NCI-H146 (cell line): ENCODE measurements at regions not wholly inside any gene's neighbourhood (a gene's known extent, or its start where the extent isn't known, plus 50 kb on each side); places are given as distances from the start of the nearest gene placed in this dataset.

Experiments used
- DNase-seq: peaks from one replicate; lab custom pipeline; 2025; lab: John Stamatoyannopoulos, UW

DNA sequence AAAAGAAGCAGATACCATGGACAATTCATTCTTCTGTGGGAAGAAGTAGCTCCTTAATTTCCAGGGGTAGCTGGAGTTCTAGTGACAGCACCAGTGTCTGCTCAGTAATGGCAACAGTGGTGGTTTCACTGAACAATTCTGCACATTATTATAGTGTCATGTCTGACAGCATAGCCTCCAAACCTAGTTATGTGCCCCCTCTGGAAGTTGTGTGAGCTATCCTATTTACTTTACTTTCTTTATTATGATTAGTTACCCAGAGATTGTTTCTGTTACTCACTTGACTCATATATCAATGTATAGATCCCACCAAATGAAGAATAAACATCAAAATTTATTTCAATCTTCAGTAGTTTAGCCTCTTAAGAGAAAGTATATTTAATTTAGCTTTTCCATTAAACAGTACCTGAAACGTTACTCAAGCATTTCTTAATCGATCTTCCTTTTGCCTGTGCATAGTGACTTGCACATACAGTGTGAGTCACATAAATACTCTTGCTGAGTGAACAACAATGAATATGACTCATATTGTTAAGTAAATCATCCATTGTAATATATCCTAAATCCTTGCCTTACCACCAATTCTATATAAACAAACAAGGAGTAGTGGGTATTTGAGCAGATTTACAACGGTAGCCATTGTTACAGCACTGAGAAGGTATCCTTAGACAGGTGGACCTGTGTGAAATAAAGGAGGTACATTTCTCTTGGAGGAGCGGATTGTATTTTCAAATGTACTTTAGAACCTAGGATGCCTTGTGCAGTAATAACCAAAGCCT, 534.7 kb downstream of the ANKRD50 start:
- DNase-seq = no peak

DNA sequence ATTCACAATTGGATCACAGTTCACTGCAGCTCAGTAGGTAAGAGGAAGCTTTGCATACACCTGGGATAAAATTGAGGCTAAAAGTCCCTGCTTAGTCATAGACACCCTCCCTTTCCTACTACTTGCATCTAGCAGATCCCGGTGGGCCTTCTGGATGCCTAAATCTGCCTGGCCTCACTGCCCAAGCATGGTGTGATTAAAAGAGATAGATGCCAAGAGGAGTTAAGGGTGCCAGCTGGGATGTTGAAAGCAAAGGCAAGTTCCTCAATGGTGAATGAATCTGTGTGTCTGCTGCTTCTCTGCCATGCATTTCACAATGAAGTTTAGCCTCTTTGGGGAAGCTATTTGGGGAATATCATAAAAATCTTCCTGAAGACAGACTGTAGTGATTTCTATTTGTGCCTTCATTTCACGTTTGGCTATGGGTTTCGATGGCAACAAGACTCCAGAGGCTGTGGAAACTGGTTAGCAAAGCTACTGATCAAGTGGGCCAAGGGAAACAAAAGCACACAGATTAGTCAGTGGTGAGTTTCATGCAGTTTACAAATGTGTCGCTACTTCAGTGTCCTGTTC, 534.0 kb downstream of the ANKRD50 start:
- no peak for DNase-seq

DNA sequence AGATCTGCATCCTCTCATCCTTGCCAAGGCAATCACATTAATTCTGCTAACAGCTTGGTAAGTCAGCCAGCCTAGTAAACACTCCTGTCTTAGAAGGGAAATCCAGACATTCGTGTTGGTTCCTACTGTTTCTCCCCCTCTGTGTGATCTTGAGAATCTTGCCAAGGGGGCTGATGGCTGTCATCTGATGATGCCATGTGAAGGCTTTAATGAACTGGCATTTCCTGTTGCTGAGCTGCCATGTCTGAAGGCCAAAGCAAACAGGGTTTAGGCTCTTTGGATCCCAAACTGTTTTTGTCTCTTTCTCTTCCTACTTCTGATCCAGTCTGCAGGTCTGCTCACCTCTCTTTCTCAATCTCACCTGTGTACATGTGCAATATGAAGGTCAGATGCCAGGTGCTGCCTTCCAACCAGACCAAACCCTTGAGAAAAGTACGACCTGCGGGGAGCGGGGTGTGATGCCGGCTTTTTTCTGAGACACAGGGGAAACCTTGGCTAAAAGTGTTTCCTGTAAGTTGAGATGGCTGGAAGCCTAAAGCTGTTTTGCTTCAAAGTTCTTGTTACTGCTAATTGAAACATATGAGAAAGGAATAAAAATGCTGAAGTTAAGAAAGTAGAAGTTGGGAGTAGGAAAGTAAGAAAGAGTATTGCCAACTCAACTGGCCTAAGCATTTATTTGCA, 532.9 kb downstream of the ANKRD50 start:
- no peak for DNase-seq

DNA sequence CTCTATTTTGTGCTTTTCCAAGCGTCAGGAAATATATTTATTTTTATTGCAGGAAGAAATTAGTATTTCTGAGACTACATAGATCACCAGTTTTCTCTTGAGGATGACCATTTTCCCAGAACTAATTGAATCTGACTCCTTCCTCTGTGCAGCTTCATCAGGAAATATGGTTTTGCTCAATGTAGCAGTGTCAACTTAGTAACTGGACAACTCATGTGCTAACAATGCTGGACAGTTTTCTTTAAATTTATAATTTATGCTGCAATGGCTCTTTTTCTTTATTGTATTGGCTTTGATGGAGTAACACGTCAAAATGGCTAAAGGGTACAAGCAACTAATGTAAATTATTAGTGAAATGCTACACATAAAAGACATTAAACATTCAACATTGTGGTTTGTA, 531.5 kb downstream of the ANKRD50 start:
- no peak for DNase-seq

DNA sequence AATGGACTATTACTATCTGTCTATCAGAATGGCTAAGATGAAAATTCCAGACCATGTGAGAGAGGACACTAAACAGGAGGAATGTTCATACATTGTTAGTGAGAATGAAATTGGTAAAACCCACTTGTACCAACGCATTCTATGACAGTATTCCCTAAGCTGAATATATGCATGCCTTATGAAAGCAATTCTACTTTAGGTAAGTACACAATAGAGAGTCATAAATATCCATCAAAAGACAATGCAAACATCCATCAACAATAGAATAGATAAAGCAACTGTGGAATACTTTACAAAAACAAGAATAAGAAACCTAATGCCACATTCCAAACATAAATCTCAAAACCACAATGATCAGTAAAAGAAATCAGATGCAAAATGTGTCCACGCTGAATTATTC, 529.3 kb downstream of the ANKRD50 start:
- no peak for DNase-seq

DNA sequence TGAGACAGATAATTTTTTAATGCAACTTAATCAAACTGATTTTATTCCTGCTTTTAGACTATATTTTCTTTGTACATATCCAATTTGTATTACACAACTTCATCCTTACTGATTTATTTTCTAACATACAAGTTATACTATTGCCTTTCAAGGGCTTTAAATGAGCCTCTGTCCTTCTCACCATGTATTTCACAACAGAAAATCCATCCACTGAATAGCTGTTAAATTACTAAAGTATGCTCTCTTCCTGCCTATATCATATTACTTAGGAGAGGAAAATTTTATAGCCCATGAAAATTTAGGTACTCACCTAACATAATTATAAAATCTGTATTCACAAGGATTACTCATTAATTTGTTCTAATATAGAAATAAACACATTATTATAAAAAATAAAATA, 528.6 kb downstream of the ANKRD50 start:
- DNase-seq = no peak

DNA sequence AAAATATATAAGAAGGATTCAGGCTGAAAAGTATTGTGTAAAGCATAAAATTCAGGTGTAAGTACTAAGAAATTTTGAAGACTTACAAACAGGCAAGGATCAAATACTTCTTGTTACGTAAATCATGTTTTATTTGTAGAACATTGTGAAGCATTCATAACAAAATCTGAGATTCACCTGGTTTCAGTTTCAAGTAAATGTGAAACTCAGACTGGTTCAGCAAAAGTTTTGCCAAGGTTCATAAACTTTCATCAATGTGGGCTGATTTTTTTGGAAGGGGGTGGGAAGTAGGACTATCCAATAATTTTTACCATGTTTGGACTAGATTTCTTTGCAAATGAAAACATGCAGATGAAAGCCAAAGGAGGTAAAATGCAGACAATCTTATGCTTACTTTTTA, 527.7 kb downstream of the ANKRD50 start:
- no peak for DNase-seq

DNA sequence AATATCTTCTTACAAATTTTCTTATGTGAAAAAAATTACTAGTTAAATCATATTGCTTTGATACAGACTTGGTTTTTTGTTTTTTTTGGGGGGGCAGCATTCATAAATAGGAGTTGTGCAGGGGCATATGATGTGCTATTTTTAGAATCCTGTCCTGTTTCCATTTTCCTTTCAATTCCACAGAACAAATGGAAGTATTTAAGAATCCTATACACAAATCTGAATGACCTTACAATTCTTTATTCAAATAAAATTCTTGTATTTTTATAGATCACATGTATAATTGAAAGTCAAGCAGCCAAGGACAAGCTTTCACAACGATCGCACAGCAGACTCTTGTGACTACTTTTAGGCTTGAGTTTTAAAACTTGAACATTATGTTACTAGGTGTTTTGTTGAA, 523.9 kb downstream of the ANKRD50 start:
- DNase-seq = no peak

DNA sequence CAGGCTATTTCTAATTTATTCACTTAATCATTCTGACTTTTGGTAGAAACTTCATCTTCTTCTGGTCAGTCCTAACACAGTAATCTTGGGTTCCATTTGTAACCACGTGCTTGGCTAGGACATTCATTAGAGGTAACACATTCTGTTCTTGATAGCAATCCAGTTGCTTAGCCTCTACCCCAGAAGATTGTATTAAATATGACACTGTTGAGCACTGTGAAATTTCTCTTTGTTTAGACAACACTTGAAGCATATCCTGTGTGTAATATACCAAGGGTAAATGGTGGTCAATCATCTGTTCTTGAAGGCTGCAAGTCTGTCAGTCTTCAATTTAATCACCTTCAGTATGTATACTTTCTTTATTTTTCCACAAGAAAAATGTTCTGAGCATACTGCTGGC, 523.0 kb downstream of the ANKRD50 start:
- DNase-seq = no peak

DNA sequence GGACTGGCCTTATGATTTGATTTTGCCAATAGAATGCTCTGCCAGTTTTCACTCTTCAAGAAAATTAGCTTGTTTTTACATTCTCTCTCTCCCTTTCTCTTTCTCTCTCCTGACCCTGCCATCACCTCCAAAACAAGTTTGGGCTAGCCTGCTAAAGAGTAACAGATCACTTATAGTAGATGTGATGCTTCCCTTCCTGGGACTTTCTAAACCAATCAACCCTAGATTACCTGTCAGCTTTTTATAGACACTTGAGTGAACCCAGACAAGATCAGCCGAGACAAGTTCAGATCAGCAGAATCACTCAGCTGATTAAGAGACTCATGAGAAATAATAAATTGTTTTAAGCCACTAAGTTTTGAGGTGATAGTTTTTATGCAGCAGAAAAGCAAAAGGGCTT, 521.2 kb downstream of the ANKRD50 start:
- DNase-seq = no peak

DNA sequence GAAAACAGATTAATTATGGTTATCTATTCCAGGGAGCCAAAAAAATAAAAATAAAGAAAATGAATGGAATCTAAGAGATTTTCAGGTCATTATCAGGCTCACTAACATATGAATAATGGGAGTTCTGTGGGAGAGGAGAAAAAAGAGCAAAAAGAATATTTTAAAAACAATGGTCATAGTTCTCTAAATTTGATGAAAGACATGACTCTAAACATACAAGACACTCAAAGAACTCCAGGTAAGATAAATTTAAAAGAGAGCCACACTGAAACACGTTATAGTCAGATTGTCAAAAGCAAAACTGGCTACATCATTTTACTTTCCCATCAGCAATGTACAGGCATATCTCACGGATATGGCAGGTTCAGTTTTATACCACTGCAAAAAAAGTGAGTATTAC, 520.0 kb downstream of the ANKRD50 start:
- no peak for DNase-seq

DNA sequence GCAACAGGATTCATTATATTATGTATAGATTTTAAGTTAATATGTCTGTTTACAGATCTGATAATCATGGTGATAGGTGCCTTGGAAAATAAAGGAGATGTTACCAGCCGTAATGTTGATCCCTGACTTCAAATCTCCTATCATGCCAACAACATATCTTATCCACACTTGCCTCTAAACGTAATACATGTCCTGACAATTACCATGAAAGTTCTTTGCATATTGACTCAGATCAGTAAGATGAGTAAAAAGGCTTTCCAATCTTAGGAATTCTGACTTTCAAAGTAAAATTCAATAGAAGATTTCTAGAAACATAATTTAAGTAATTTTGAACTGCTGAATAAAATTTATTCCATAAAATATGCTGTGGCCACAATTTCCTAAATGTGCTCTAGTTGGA, 513.3 kb downstream of the ANKRD50 start:
- no peak for DNase-seq

DNA sequence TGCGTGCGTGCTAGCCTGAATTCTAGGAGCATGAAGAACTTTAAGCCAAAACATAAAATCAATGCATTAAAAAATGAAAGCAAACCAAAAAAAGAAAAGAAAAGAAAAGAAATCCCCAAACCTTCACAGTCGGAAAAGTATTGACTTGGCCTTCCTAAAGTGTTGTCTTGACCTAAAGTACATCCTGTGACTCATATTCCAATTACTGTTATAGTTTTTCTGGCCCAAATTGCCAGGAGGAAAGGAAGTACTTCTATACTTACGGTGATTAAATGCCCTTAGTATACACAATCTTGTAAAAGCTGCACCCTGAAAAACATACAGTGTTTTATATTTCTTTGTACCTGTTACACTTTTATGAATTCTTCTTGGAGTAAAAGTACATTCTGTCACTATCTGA, 512.8 kb downstream of the ANKRD50 start:
- no peak for DNase-seq

DNA sequence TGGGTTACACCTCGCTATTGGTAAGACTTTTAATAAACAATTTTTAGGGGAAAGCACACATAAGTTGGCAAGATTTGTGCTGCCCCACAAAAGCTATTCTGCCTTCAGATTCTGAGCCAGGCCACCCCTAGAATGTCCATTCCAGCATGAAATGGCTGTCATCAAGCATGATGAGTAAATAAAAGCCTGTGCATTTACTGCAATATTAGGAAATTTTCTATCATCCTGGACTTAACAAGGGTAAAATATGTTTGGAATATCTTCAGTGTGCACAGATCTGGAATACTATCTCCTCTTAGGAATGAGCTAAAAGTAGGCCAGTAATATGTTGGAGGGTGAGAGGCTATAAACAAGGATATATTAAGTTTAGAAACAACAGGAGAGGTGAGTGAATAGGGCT, 510.9 kb downstream of the ANKRD50 start:
- no peak for DNase-seq

DNA sequence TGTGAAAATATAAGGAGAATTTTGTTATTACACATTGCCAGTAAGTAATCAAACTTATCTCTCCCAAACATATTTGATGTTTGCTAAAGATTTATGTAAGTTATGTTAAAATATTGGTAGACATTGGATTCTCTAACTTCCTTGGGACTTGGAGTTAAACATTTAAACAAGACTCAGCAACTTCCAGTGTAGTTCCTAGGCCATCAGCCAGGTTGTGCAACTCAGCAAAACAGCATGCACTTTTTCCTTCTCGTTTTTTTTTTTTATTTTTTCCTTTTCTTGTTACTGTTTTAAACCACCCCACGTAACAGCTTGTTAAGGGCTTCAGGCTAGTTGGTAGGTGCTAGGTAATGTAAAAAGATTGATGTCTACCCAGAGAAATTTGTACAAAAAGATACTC, 510.4 kb downstream of the ANKRD50 start:
- no peak for DNase-seq

DNA sequence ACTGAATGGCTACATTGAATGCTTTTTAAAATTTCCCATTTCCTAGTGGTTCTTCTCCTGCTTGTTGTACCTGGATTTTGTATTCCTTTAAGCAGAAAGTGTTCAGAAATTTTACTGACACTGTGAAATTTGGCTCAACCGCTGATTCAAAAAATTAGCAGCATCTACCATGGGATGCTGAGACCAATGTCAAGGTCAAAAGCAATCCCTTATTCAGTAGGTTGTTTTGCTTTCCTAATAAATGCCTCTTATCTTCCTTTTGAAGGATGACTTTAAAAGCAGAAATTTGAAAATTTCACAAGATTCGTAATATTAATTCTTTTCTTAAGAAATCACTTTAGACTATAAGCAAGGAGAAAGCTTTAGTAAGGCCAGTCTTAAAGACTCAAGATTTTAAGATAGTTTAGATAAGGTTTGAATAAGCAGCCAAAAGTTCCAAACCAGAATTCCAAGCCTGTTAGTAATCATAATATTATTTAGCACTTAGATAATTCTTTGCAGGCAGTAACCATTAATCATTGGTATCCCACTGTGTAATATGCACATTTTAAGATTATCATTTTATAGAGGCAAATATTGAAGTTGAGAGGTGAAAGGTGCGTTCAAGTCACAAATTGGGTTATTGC, 508.8 kb downstream of the ANKRD50 start:
- DNase-seq = no peak

DNA sequence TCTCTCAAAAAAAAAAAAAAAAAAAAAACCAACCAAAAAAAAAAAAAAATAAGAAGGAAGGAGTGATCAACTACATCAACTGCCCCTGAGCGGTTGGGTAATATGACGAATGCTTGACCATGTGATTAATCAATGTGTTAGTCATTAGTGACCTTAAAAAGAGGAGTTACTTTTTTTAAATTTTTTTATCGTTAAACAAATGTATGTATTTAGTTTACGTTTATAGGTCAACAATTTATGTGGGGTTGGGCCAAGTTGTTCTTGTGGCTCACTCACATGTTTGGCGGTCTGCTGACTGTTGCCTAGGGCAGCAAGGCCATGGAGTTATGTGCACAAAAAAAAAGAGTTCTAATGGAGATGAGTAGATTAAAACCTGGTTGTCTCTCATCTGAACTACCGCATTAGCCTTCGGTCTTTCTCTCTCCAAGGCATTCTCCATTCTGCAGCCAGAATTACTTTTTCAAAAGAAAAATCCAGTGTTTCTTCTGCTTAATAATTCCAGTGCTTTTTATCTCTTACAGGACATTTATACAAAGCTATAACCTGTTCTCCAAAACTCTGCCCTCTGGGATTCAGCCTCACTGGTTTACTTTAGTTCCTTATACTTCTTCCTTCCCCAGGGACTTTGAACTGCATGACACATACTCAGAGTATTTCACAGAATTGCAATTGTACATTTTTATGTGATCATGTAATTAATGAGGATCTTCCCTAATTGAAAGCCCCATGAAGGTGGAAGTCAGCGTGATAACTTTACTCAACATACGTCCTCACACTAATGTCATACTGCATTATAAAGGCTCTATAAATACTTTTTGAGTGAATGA, 505.5 kb downstream of the ANKRD50 start:
- DNase-seq = no peak

DNA sequence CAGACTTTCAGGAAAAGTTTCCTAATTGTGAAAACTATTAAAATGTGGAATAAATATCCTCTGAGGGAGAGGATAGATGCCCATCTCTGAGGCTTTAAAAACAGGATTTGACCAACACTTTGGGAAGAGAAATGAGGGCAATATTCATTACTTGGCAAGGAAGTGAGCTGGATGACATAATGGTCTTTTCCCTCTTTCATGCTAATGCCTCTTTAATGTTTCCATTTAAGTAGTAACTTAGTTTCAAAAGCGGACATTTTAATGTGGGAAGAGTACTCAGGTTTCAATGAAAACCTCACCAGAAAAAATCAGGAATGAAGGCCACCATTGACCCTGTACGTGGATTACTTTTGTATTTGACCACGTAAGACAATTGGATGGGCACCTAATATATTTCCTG, 503.3 kb downstream of the ANKRD50 start:
- no peak for DNase-seq

DNA sequence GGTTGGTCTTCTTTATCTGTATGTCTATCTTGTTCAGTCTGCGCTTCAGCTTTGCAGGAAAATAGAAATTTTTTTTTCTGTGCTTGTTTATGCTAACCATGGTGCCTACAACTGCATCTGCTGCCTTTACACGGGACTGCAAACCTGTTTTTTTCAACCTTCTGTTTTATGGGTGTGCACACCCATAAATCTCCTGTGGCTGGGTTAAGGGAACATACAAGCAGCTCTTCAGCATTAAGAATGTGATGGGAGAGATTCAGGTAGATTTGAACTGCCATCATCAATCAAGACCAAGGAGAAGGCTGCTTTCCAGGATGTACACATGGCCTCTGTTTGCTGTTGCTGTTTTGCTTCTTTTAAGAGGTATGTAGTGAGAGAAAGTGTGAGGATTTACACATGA, 502.9 kb downstream of the ANKRD50 start:
- DNase-seq = no peak

DNA sequence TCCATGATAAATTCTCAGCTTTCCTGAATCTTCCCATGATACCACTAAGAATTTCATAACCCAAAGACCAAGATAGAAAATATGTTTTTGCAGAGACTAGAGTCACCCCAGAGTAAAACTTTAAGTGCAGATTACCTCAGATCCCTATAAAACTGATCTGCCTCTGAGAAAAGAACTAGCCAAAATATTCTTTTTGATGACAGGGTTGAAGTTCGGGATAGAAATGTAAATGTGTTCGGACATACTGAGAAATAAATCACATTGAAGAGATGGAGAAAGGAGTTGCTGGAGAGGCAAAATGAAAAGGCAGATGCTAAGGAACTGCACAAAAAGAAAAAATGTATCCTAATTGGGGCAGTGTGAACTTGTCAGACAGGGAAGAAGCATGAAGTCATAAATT, 501.8 kb downstream of the ANKRD50 start:
- DNase-seq = no peak

DNA sequence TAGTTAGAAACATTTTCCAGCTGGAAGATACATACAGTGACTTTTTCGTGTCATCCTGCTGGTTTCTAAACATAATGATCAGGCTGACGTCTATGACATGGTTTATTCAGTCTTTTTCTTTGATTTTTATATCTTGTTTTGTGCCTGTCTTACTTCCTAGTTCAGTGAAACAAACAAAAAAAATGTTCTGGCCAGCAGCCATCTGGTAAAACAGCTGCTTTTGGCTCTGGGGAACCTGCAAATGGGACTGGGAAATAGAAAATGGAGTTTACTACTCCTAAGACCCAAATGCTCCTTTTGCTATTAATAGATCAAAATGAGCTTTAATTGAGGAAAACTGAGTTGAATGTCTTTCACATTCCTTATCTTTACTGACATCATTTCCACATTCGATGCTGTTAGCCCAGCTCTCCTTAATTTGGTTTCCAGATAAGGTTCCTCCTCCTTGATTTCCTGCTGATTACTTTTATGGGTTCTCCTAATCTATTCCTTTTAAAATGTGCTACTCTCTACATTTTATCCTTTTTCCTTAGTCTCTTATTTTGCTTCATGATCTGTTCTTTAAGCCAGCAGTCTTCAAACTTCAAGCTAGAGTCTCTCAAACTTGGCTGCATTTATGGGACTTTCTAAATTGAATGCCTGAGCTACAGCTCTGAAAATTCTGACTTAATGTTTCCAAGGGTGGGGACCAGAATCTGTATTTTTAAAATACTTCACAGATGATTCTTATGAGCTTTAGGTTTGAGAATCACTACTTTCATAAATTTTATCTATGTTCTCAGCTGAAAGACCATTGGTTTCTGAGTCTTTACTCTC, 499.5 kb downstream of the ANKRD50 start:
- no peak for DNase-seq
